CD1c-positive myeloid dendritic cell (primary cell): ENCODE measurements at regions not wholly inside any gene's neighbourhood (a gene's known extent, or its start where the extent isn't known, plus 50 kb on each side); places are given as distances from the start of the nearest gene placed in this dataset.
A peak's percentile ranks its signal among the peaks of the same experiment; 100 is the strongest.
"Not testable (repeated sequence)": the region's sequence is repeated elsewhere in the genome, so short reads cannot be mapped to it uniquely, and the experiment has no call there.

ENCODE experiments used
- DNase-seq: peaks from one replicate; pipeline ENCODE4 v3.0.0-alpha.2; 2016; ENCODE audit errors: extremely low spot score

GRCh38 chr5:52605317-52606313, 182.1 kb upstream of the ITGA1 start:
- DNase-seq: no peak

GRCh38 chr5:52607227-52607824, 180.4 kb upstream of the ITGA1 start:
- DNase-seq: no peak

- no peak for DNase-seq
These were observed 167.4 kb upstream of the ITGA1 start for GRCh38 chr5:52620315-52620714.

GRCh38 chr5:52623291-52623690, 164.4 kb upstream of the ITGA1 start:
- no peak for DNase-seq

GRCh38 chr5:52624291-52624690, 163.4 kb upstream of the ITGA1 start:
- DNase-seq: no peak

GRCh38 chr5:52626312-52626711, 161.4 kb upstream of the ITGA1 start:
- no peak for DNase-seq

- DNase-seq: no peak
These were observed 160.0 kb upstream of the ITGA1 start for GRCh38 chr5:52627740-52628139.

GRCh38 chr5:52632281-52632680, 155.4 kb upstream of the ITGA1 start:
- no peak for DNase-seq

- DNase-seq: not testable (repeated sequence)
These were observed 153.5 kb upstream of the ITGA1 start for GRCh38 chr5:52634171-52634570.

GRCh38 chr5:52638732-52639131, 149.0 kb upstream of the ITGA1 start:
- no peak for DNase-seq

- no peak for DNase-seq
These were observed 139.0 kb upstream of the ITGA1 start for GRCh38 chr5:52648726-52649125.

- no peak for DNase-seq
These were observed 132.6 kb upstream of the ITGA1 start for GRCh38 chr5:52655163-52655562.

GRCh38 chr5:52656569-52657246, 131.0 kb upstream of the ITGA1 start:
- no peak for DNase-seq

GRCh38 chr5:52657247-52657645, 130.5 kb upstream of the ITGA1 start:
- peak; percentile 67 for DNase-seq

GRCh38 chr5:52658246-52658645, 129.5 kb upstream of the ITGA1 start:
- no peak for DNase-seq

- DNase-seq: no peak
These were observed 127.1 kb upstream of the ITGA1 start for GRCh38 chr5:52660621-52661020.

- DNase-seq: no peak
These were observed 125.7 kb upstream of the ITGA1 start for GRCh38 chr5:52661903-52662595.

GRCh38 chr5:52665559-52665958, 122.2 kb upstream of the ITGA1 start:
- no peak for DNase-seq

- no peak for DNase-seq
These were observed 119.6 kb upstream of the ITGA1 start for GRCh38 chr5:52668139-52668538.

- DNase-seq: no peak
These were observed 119.1 kb upstream of the ITGA1 start for GRCh38 chr5:52668544-52669185.

- DNase-seq: no peak
These were observed 115.3 kb upstream of the ITGA1 start for GRCh38 chr5:52672459-52672858.
